ENCODE measurements at regions not wholly inside any gene's neighbourhood (a gene's known extent, or its start where the extent isn't known, plus 50 kb on each side); places are given as distances from the start of the nearest gene placed in this dataset.
"Not testable (repeated sequence)": the region's sequence is repeated elsewhere in the genome, so short reads cannot be mapped to it uniquely, and the experiment has no call there.

- DNase-seq = no peak
These were observed 930.2 kb downstream of the C4orf33 start for GRCh38 chr4:130026185-130026584.

DNA sequence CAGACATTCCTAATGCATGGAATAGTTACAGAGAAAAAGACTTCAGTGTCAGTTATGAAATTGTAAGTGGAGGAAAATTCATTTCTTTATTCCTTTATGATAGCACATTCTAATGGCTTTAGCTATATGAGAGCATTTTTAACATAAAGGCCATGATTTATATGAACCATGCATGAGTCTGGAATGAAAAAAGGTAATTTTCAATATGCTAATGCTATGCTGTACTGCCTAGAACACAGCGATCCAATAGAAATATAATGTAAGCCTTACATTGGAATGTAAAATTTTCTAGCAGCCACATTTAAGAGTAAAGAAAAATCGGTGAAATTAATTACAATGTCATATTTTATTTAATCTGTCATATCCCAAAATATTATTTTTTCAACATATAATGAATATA, 932.0 kb downstream of the C4orf33 start:
- no peak for DNase-seq

DNA sequence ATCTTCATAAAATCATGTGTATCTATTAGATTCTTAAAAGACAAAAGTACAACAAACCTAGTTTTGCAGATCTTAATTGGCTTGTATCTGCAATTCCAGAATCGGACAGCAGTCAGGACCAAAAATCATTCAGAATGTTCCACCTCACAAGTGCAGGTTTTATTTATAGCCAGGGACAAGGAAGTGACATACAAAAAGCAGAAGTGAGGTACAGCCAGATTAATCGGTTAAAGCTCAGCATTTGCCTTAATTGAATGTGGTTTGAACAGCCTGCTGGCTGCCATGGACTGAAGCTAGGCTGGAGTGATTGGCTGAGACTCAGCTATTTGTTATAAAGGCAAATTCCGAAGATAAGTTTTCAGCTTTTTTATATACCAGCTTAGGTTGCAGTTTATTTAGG, 932.6 kb downstream of the C4orf33 start:
- DNase-seq = peak in 1 of 2 donors; percentile 2

DNA sequence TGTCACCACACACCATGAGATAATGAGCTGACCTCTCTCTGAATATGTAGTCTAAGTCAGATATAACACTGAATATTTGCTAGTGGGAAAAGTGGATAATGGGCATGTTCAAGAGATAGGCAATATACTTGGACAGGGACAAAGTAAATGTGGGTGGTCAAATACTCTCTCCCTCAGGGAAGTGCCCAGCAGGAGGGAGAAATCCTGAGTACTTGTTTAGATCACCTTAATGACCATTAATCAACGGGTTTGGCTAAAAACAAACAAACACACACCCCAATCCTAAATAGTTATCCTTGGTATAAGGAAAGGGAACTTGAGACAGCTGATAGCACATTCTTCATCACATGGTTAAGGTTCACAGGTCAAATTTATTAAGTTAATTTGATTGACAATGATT, 933.5 kb downstream of the C4orf33 start:
- no peak for DNase-seq

DNA sequence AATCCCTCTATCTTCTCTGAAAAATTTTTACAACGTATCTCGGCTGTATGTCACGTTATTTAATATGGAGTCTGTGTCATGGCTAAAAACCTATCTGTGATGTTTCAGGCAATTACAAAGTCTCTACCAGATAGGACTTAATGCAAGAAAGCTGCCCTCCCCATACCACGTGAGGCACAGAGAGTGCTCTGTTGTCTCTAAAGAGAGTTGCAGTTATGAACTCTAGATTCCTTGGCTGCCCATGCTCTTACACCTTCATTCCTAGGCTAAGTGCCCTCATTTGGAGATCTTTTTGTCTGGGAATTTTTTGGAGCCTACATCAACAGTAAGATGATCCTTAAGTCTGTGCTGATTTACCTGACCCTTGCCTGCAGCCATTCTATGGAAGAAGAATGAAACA, 935.9 kb downstream of the C4orf33 start:
- no peak for DNase-seq

DNA sequence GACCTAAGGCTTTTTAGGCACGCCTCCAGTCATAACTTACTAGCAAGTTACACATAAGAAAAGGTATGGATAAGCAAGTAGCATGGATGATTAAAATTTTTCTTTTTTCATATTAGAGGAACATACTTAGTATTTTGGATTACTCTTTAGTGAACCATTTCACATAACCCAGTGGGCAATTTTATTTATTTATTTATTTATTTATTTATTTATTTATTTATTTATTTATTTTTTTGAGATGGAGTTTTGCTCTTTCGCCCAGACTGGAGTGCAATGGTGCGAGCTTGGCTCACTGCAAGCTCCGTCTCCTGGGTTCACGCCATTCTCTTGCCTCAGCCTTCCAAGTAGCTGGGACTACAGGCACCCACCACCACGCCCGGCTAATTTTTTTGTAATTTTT, 937.7 kb downstream of the C4orf33 start:
- not testable (repeated sequence) for DNase-seq

DNA sequence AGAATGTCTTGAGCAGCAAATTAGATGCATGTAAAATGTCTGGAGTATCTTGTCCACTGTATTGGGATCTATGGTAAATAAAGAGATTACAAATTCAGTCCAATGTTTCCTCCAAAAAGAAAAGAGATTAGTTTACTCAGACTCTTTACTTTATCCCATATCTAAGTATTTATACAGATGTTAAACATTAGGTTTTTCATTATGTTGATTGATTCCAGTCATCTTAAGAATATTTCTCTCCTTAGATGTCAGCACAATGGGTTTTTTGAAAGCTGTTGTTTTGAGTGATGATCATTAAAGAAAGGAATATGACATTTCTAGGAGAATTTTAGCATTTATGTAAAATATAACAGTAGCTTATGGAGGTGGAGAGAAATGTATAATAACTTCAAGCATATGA, 938.9 kb downstream of the C4orf33 start:
- DNase-seq = no peak

DNA sequence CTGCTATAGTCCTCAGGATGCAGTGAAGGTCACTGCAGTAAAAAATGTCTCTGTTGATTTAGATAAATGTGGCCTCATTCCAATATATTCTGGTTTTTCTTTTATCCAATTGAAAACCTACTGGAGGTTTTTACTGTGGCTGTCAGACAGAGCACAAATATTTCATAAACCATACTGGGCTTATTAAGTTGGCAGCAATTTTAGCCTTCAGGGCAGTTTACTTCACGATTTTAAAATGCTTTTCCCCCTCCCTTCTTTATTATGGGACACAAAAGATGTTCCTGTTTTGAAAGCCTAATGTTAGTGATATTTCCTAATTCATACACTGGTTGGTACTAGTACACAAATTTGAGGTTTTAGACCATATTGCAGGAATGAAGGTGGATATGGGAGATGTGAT, 939.4 kb downstream of the C4orf33 start:
- DNase-seq = no peak

- not testable (repeated sequence) for DNase-seq
These were observed 941.9 kb downstream of the C4orf33 start for GRCh38 chr4:130037866-130038265.

DNA sequence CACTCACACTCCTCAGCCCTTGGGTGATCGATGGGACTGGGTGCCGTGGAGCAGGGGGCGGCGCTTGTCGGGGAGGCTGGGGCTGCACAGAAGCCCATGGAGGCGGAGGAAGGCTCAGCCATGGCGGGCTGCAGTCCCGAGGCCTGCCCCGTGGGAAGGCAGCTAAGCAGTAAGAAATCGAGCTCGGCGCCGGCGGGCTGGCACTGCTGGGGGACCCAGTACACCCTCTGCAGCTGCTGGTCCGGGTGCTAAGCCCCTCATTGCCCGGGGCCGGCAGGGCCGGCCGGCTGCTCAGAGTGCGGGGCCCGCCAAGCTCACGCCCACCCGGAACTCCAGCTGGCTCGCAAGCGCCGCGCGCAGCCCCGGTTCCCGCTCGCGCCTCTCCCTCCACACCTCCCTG, 942.6 kb downstream of the C4orf33 start:
- not testable (repeated sequence) for DNase-seq

DNA sequence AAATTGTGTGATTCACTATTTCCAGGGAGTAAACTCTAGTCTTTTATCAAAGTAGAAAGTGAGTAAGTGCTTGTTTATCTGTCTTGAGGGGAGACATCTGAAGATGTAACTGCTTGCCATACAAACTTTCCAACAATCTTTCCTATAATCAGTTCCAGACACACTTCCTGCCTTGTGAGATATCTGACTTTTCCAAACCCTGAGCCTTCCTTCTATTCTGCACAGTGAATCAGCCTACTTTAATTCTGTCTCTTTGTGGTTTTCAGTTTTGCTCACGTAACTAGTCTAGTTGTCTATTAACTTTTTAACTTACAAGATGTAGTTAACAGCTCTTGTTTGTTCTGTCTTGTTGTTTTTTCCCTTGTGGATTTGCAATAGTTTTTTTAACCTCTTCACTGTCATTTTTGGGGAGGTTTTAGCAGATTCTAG, 947.8 kb downstream of the C4orf33 start:
- no peak for DNase-seq

GRCh38 chr4:130044788-130045531, 949.0 kb downstream of the C4orf33 start:
- DNase-seq = no peak

DNA sequence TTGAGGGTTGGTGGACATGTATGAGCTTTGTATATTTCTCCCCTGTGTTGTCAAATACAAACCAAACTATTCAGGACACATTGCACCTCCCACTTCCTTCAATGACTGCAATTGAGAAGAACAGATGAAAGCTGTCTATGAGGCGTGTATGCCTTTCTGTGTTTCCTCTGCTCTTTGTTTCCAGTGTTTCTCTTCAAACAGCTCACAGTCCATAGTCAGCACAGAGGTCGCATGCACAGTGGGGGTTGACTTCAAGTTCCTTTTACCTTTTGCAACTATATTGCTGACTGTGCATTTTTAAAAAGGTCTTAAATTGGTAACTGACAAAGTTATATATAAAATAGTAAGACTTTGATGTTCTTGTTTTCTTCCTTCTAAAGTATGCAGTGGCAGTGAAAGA, 957.8 kb downstream of the C4orf33 start:
- no peak for DNase-seq

DNA sequence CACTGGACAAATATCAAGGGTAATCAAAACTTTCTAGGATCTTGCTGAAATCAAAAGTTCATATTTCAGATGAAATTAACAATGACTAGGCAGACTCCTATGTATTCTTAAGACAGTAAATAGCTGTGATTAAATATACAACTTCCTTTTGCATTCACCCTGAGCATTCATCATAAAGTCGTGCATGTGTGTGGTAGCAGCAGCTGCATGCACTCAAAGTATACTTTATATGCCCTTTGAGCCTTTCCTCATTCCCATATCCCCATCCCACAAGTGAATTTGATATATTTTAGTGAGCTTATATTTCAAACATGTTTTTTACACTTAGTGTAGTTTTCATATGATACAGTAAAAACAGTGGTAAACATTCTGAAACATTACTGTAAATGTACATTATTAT, 959.0 kb downstream of the C4orf33 start:
- no peak for DNase-seq

GRCh38 chr4:130056286-130056685, 960.3 kb downstream of the C4orf33 start:
- DNase-seq = no peak

- no peak for DNase-seq
These were observed 968.5 kb downstream of the C4orf33 start for GRCh38 chr4:130064471-130064870.

GRCh38 chr4:130067419-130067818, 971.5 kb downstream of the C4orf33 start:
- no peak for DNase-seq

DNA sequence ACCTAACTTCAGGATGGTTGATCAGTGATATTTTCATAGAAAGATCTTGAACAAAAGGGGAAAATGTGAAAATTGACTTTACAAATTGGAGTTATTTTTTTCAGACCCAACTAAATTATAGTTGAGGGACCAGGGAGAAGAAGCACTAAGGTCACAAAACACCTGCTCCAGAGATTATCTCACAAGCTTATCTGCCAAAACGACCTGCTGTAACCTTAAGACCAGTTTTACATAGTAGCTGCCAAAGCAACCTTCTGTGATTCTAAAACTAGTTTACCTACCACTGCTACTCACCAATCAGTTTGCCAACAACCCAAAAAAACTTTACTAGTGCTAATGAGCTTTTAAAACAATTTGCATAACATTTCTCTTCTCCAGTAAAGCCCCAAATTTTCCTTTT, 972.1 kb downstream of the C4orf33 start:
- DNase-seq = no peak

DNA sequence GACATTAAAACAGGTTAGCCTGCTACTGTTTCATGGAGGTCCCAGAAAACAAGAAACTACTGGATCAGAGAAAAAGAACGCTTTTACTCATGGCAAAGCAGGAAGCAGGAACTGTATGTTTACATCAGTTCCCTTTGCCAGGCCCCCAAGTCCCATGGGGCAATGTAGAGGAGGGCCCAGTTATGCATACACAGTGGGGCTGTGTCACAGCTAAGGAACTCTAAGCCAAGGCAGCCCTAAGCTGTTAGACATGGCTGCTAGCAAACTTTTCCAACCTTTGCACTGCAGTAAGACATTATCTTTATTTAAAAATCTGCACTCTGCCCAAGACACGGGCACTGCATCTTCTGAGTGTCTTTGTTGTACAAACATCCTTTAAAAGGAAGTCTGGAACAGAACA, 975.8 kb downstream of the C4orf33 start:
- no peak for DNase-seq

GRCh38 chr4:130073145-130073790, 977.3 kb downstream of the C4orf33 start:
- no peak for DNase-seq

DNA sequence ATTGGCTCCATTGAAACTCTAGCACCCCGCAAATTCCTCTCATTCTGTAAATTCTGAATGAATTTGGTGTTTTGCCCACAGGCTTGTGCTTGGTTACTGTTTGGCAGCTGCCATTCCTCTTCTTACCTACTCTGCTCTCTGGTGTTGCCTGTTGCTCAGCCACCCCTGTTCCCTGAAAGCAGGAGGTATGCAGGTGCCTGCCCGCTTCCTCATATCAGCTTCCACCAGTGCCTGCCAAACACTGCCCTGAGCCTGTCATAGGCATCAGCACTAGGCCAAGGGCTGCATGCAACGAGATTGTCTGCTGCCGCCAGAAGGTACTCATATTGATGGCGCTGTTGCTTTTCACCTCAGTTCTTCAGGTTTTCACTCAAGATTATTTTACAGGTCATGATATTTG, 978.1 kb downstream of the C4orf33 start:
- DNase-seq = no peak

DNA sequence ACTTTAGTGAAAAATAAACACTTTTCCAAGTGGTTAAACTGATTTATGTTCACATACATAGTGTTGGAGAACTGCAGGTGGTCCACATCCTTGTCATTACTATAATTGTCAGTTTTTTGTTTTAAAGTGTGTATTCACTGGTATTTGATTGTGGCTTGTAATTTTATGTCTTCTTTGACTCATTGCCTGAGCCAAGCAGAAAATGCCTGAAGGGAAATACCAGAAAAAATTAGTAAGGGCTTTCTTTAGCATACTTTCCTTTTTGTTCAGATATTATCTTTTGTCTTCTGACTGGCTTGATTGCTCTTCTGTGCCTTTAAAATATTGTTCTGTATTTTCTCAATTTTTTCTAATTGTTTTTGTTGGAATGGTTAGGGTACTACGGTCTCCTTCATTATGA, 981.3 kb downstream of the C4orf33 start:
- DNase-seq = no peak

DNA sequence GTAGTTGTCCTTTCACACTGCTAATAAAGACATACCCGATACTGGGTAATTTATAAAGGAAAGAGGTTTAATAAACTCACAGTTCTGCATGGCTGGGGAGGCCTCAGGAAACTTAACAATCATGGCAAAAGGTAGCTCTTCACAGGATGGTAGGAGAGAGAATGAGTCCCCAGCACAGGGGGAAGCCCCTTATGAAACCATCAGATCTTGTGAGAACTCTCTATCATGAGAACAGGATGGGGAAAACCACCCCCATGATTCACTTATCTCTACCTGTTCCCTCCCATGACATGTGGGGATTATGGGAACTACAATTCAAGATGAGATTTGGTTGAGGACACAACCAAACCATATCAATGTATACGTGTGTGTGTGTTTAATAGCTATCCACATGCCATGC, 983.1 kb downstream of the C4orf33 start:
- not testable (repeated sequence) for DNase-seq

DNA sequence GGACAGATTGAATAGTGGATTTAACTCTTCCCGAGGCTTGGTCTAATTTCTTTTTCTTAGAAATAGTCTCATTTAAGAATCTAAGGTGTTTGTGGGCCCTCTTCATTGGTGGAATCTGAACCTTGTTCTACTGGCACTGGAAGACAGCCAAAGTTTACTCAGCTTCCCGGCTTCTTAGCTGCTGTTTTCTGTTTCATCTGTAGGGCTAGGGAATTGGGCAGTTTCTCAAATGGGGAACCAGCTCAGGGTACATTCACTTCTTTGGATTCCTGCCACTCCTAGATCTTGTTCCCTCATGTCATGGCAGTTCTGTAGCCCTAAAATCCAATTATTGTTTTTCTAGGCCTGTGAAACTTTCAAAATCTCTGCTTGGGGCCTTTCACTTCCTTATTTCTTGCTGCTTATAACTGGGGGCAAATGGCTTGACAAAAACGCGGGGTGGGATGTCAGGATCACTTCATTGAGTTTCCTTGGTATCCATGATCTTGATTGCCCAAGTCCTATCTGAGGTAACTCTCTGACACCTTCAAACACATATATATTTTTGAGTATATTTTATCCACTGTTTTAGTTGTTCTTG, 985.0 kb downstream of the C4orf33 start:
- no peak for DNase-seq
